Thymus (tissue), 11 donors: ENCODE measurements at regions not wholly inside any gene's neighbourhood (a gene's known extent, or its start where the extent isn't known, plus 50 kb on each side); places are given as distances from the start of the nearest gene placed in this dataset.

ENCODE experiments used
- DNase-seq, 9 donors: peaks; one replicate each; pipeline ENCODE4 v3.0.0-alpha.2; 2013; ENCODE audit warnings: low spot score in 9 of 9, low read depth in 6 of 9, missing footprints in 1 of 9
- H3K27ac ChIP-seq, 2 donors: one replicate each; pipeline ENCODE4 v1.5.1; 2013; ENCODE audit warnings: control low read depth in 1 of 2, low read depth in 1 of 2, low read length in 1 of 2, mild to moderate bottlenecking in 1 of 2, moderate library complexity in 1 of 2
- H3K27me3 ChIP-seq, 2 donors: one replicate each; pipeline ENCODE4 v1.5.1; 2013; ENCODE audit warnings: low read length in 1 of 2; ENCODE audit not compliant: control insufficient read depth in 2 of 2, insufficient read depth in 1 of 2
- H3K36me3 ChIP-seq, 2 donors: one replicate each; pipeline ENCODE4 v1.5.1; 2013; ENCODE audit warnings: low read length in 1 of 2, mild to moderate bottlenecking in 1 of 2, moderate library complexity in 1 of 2; ENCODE audit not compliant: control insufficient read depth in 2 of 2, insufficient read depth in 2 of 2
- H3K4me1 ChIP-seq, 2 donors: one replicate each; pipeline ENCODE4 v1.5.1; 2013; ENCODE audit warnings: low read length in 2 of 2; ENCODE audit not compliant: control insufficient read depth in 2 of 2, insufficient read depth in 2 of 2
- H3K4me3 ChIP-seq, 2 donors: one replicate each; pipeline ENCODE4 v1.5.1; 2013; ENCODE audit warnings: low read length in 2 of 2, control low read depth in 1 of 2, mild to moderate bottlenecking in 1 of 2
- H3K9me3 ChIP-seq, 2 donors: one replicate each; pipeline ENCODE4 v1.5.1; 2013; ENCODE audit warnings: low read length in 1 of 2, mild to moderate bottlenecking in 1 of 2; ENCODE audit not compliant: control insufficient read depth in 2 of 2, insufficient read depth in 1 of 2
- WGBS: extraction: QIAGEN DNeasy Blood & Tissue Kit; methylation state at CpG from one replicate; pipeline ENCODE4 v1.1.7; 2013; 5-methylcytosine and 5-hydroxymethylcytosine counted together
- donor health status: healthy.

- Histone ChIP-seq H3K4me1 (no peaks in the 10 kb centered on the region), H3K9me3 (no peaks in the 10 kb centered on the region), H3K4me3 (no peak overlapping the region), H3K27ac (no peak overlapping the region), H3K27me3 (no peaks in the 10 kb centered on the region), H3K36me3 (no peaks in the 10 kb centered on the region)
- WGBS: 92% methylated on average over 3 of the region's 3 CpGs
- DNase-seq: no peak
These were observed 1146.0 kb downstream of the NLGN4X start for GRCh38 chrX:5082705-5083104.

DNA sequence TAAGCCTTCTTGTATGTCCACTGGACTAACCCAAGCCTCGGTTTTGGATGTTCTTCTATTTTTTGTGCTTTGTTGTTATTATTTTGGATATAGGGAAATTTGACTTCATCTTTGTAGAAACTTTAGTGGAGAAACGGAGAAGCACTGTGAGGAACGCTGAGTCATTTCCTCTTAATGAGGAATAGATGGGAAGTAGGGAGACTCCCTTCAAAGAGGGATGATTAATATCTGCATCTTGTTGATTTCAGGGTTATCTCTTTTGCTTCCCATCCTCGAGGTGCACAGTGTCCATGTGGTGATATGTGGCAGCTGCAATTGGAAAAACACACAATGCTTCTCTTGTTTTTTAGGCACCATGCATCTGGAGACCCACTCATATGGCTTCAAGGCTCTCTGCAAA is 1147.9 kb downstream of the NLGN4X start:
- Histone ChIP-seq H3K36me3 (no peaks in the 10 kb centered on the region), H3K27ac (no peak overlapping the region), H3K27me3 (no peaks in the 10 kb centered on the region), H3K4me3 (no peak overlapping the region), H3K4me1 (no peaks in the 10 kb centered on the region), H3K9me3 (no peaks in the 10 kb centered on the region)
- no peak for DNase-seq
- WGBS: 59% methylated on average over 4 of the region's 4 CpGs

GRCh38 chrX:5068550-5068949 is 1160.1 kb downstream of the NLGN4X start:
- Histone ChIP-seq H3K27me3 (no peaks in the 10 kb centered on the region), H3K4me3 (no peak overlapping the region), H3K4me1 (no peaks in the 10 kb centered on the region), H3K36me3 (no peaks in the 10 kb centered on the region), H3K9me3 (no peaks in the 10 kb centered on the region), H3K27ac (no peak overlapping the region)
- 95% methylated on average over 5 of the region's 5 CpGs for WGBS
- no peak for DNase-seq

DNA sequence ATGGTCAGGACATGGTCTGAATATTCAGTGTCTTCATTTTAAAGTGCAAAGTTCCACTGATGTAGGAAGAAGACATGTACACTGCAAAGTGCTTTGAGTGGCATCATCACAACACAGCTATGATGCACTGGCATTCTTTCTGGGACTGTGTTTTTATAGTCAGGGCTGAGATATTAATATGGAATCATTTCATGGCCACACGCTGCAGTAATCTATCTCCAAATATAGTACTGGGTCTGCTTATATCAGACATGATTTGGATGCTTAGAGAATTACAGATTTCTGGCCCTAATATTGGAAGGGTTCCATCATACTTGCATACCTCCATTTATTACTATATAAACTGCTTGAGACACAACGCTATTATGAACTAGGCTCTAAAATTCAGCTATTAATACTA is 1170.9 kb downstream of the NLGN4X start:
- Histone ChIP-seq H3K36me3 (no peaks in the 10 kb centered on the region), H3K27me3 (no peaks in the 10 kb centered on the region), H3K27ac (no peak overlapping the region), H3K9me3 (no peaks in the 10 kb centered on the region), H3K4me3 (no peak overlapping the region), H3K4me1 (no peaks in the 10 kb centered on the region)
- no peak for DNase-seq
- WGBS: 94% methylated on average over 2 of the region's 2 CpGs

DNA sequence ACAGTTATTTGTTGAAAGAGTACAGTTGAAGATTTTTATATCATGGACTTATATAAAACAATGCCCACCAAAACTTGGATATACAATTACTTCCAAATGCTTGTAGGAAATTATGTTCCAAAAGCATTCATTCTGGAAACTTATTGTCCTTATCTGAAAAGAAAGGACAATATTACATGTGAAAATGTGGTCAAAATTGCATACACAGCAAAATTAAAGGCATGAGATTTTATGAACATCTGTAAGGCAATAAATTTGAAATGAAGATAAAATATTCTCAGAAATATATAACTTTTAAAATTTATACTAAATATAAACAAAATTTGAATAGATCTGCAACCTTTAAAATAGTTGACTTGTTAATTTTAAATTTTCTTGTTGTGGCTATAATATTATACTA is 1173.8 kb downstream of the NLGN4X start:
- H3K27ac ChIP-seq: no peak overlapping the region
- H3K27me3 ChIP-seq: no peaks in the 10 kb centered on the region

DNA sequence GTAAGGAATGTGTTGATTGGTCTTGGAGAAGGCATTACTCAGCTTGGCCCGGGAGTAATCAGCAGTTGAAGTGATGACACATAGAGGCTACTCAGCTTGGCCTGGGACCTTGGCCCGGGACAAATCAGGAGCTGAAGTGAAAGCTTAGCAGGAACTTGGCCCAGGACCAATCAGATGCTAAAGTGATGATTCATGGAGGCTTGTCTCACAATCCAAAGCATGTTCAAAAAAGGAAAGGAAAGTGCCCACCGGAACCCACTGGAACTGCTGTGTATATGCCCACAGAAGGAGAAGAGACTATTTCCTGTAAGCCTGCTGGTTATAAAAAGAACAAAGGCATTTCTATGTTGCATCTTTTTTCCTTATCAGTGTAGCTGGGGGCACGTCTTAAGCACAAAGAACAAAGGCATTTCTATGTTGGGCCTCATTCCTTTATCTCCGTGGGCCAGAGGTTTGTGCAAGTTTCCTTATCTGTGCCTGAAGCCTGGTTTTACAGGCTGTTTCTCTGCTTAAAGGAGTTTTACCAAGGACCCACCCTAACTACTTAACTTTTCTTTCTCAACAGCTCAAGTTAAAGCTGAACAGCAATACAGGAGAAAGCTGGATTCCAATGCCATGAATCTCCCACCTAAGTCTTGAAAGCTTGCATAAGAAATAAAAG is 1176.7 kb downstream of the NLGN4X start:
- peak in 3 of 9 donors; percentile 3 to 35 (median 15) for DNase-seq
- Histone ChIP-seq H3K4me1 (peaks cover 0 to 2% of the 10 kb centered on the region in 2 donors), H3K27ac (peak overlapping the region in 1 of 2 donors; percentile 10), H3K36me3 (no peaks in the 10 kb centered on the region), H3K27me3 (no peaks in the 10 kb centered on the region), H3K9me3 (peaks cover 0 to 7% of the 10 kb centered on the region in 2 donors), H3K4me3 (no peak overlapping the region)
- 3% methylated on average over 5 of the region's 5 CpGs for WGBS

More for the DNA sequence above, 1173.8 kb downstream of the NLGN4X start:
- Histone ChIP-seq H3K4me3 (no peak overlapping the region), H3K9me3 (peaks cover 0 to 7% of the 10 kb centered on the region in 2 donors), H3K36me3 (no peaks in the 10 kb centered on the region), H3K4me1 (peaks cover 0 to 2% of the 10 kb centered on the region in 2 donors)
- no peak for DNase-seq

DNA sequence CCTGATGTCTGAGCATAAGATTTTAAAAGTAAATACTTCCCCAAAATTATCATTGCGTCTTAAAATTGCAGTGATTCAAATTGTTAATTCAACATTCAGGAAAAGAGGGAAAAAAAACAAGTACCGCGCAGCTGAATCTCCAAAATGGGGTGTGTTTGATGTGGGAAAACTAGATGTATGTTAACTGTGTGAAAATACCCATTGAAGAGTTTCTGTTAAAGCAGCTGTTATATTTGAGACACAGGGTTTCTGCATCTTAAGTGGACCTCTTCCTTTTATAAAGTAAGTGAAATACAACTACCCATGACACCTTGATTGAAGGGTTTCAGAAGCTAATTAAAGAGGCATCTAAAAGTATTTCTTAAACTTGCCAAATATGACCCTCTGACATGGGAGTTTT is 1186.1 kb downstream of the NLGN4X start:
- no peaks in the 10 kb centered on the region for H3K9me3 ChIP-seq
- no peak overlapping the region for H3K4me3 ChIP-seq
- H3K4me1 ChIP-seq: no peaks in the 10 kb centered on the region
- no peaks in the 10 kb centered on the region for H3K36me3 ChIP-seq
- no peak overlapping the region for H3K27ac ChIP-seq
- no peaks in the 10 kb centered on the region for H3K27me3 ChIP-seq
- no peak for DNase-seq
- 9% methylated on average over 3 of the region's 3 CpGs for WGBS

- no peaks in the 10 kb centered on the region for H3K9me3 ChIP-seq
- DNase-seq: no peak
- H3K27ac ChIP-seq: no peak overlapping the region
- H3K4me3 ChIP-seq: no peak overlapping the region
- no peaks in the 10 kb centered on the region for H3K36me3 ChIP-seq
- H3K27me3 ChIP-seq: no peaks in the 10 kb centered on the region
- H3K4me1 ChIP-seq: no peaks in the 10 kb centered on the region
- WGBS: 97% methylated on average over 7 of the region's 7 CpGs
These were observed 1196.9 kb downstream of the NLGN4X start for GRCh38 chrX:5031792-5032191.

DNA sequence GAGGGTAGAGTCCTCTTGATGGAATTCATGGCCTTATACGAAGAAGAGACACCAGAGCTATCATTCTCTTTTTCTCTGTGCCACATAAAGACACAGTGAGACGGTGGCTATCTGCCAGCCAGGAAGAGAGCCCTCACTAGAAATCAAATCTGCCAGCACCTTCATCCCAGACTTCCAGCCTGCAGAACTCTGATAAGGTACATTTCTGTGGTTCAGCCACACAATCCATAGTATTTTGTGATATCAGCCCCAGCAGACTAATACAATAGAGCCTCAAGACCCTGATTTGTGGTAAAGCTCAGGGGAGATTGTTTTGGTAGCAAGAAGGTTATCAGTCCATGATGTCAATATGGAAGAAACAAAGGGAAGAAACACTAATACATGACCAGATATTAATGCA is 1213.2 kb downstream of the NLGN4X start:
- no peaks in the 10 kb centered on the region for H3K27me3 ChIP-seq
- 91% methylated on average over 2 of the region's 2 CpGs for WGBS
- no peak for DNase-seq

More for the DNA sequence above, 1213.2 kb downstream of the NLGN4X start:
- H3K4me3 ChIP-seq: no peak overlapping the region
- no peak overlapping the region for H3K27ac ChIP-seq
- no peaks in the 10 kb centered on the region for H3K9me3 ChIP-seq
- H3K36me3 ChIP-seq: no peaks in the 10 kb centered on the region
- H3K4me1 ChIP-seq: no peaks in the 10 kb centered on the region
